ENCODE measurements at regions not wholly inside any gene's neighbourhood (a gene's known extent, or its start where the extent isn't known, plus 50 kb on each side); places are given as distances from the start of the nearest gene placed in this dataset.

- Histone ChIP-seq H3K9me3 (no peaks in the 10 kb centered on the region), H3K27me3 (no peaks in the 10 kb centered on the region), H3K4me3 (no peak overlapping the region), H3K36me3 (no peaks in the 10 kb centered on the region), H3K4me1 (no peaks in the 10 kb centered on the region), H3K27ac (no peak overlapping the region)
- DNase-seq (ENCODE audit: low spot score in 2 of 2) = no peak
- intact Hi-C loops (cut with DNase I) = no loop called here
- no peak for TF ChIP-seq CTCF (IDR thresholded peaks at IDR 0.05)
Observed at GRCh38 chr7:126210707-126211106, 1042.0 kb downstream of the GRM8 start.

GRCh38 chr7:126203185-126203584, 1049.6 kb downstream of the GRM8 start:
- intact Hi-C loops (cut with DNase I) = no loop called here
- no peak for TF ChIP-seq CTCF (IDR thresholded peaks at IDR 0.05)
- Histone ChIP-seq H3K4me3 (no peak overlapping the region), H3K36me3 (no peaks in the 10 kb centered on the region), H3K4me1 (no peaks in the 10 kb centered on the region), H3K27me3 (no peaks in the 10 kb centered on the region), H3K27ac (no peak overlapping the region), H3K9me3 (no peaks in the 10 kb centered on the region)
- DNase-seq (ENCODE audit: low spot score in 2 of 2) = no peak

- Histone ChIP-seq H3K27me3 (no peaks in the 10 kb centered on the region), H3K4me1 (no peaks in the 10 kb centered on the region), H3K9me3 (no peaks in the 10 kb centered on the region), H3K27ac (no peak overlapping the region), H3K4me3 (no peak overlapping the region), H3K36me3 (no peaks in the 10 kb centered on the region)
- intact Hi-C loops (cut with DNase I) = no loop called here
- no peak for TF ChIP-seq CTCF (IDR thresholded peaks at IDR 0.05)
- DNase-seq (ENCODE audit: low spot score in 2 of 2) = no peak
Observed at GRCh38 chr7:126202177-126202576, 1050.6 kb downstream of the GRM8 start.

GRCh38 chr7:126185959-126186580, 1066.7 kb downstream of the GRM8 start:
- TF ChIP-seq CTCF (IDR thresholded peaks at IDR 0.05) = no peak
- H3K27me3 ChIP-seq = no peaks in the 10 kb centered on the region
- DNase-seq (ENCODE audit: low spot score in 2 of 2) = no peak
- H3K36me3 ChIP-seq = no peaks in the 10 kb centered on the region
- H3K27ac ChIP-seq = no peak overlapping the region
- peaks cover 0 to 3% of the 10 kb centered on the region in 2 donors for H3K9me3 ChIP-seq
- H3K4me1 ChIP-seq = no peaks in the 10 kb centered on the region
- intact Hi-C loops (cut with DNase I) = no loop called here
- H3K4me3 ChIP-seq = no peak overlapping the region

- Histone ChIP-seq H3K27ac (no peak overlapping the region), H3K4me3 (no peak overlapping the region), H3K36me3 (no peaks in the 10 kb centered on the region), H3K27me3 (no peaks in the 10 kb centered on the region), H3K4me1 (no peaks in the 10 kb centered on the region), H3K9me3 (peaks cover 0 to 3% of the 10 kb centered on the region in 2 donors)
- TF ChIP-seq CTCF (IDR thresholded peaks at IDR 0.05) = no peak
- DNase-seq (ENCODE audit: low spot score in 2 of 2) = no peak
- intact Hi-C loops (cut with DNase I) = no loop called here
Observed at GRCh38 chr7:126179916-126180315, 1072.8 kb downstream of the GRM8 start.

- no peak overlapping the region for H3K4me3 ChIP-seq
- no peaks in the 10 kb centered on the region for H3K27me3 ChIP-seq
- TF ChIP-seq CTCF (IDR thresholded peaks at IDR 0.05) = no peak
- H3K36me3 ChIP-seq = no peaks in the 10 kb centered on the region
- H3K27ac ChIP-seq = no peak overlapping the region
- intact Hi-C loops (cut with DNase I) = no loop called here
- peaks cover 0 to 3% of the 10 kb centered on the region in 2 donors for H3K9me3 ChIP-seq
- DNase-seq (ENCODE audit: low spot score in 2 of 2) = no peak
- H3K4me1 ChIP-seq = no peaks in the 10 kb centered on the region
Observed at GRCh38 chr7:126178865-126179264, 1073.9 kb downstream of the GRM8 start.
